Thoracic aorta (tissue), 2 donors: ENCODE measurements at regions not wholly inside any gene's neighbourhood (a gene's known extent, or its start where the extent isn't known, plus 50 kb on each side); places are given as distances from the start of the nearest gene placed in this dataset.

Experiments
- ATAC-seq: fragments of 150-250 bp; one replicate; pipeline ENCODE4 v1.8.0; 2017; ENCODE audit warnings: low read depth; ENCODE audit not compliant: insufficient number of reproducible peaks, low FRiP score
- DNase-seq: peaks from one replicate; pipeline ENCODE4 v3.0.0-alpha.2; 2020; ENCODE audit warnings: low spot score
- H3K27ac ChIP-seq, 2 donors: fragments of 200-600 bp; sonication (generic); 1 replicate in 1 of 2; 2 replicates in 1 of 2; pipeline ENCODE4 v1.5.1; 2016; ENCODE audit warnings: mild to moderate bottlenecking in 2 of 2, moderate library complexity in 2 of 2
- H3K27me3 ChIP-seq: fragments of 200-600 bp; sonication (generic); replicated peaks from 2 replicates; pipeline ENCODE4 v1.6.0; 2016; ENCODE audit warnings: mild to moderate bottlenecking; ENCODE audit not compliant: insufficient read depth
- H3K36me3 ChIP-seq: fragments of 200-600 bp; sonication (generic); one replicate; pipeline ENCODE4 v1.5.1; 2016
- H3K4me1 ChIP-seq, 2 donors: fragments of 200-600 bp; sonication (generic); 1 replicate in 1 of 2; 2 replicates in 1 of 2; pipeline versions ENCODE4 v1.5.1 to v1.6.0; 2016; ENCODE audit warnings: low read depth in 2 of 2, mild to moderate bottlenecking in 1 of 2; ENCODE audit not compliant: control insufficient read depth in 1 of 2
- H3K4me3 ChIP-seq: fragments of 200-600 bp; sonication (generic); 2 replicates; pipeline ENCODE4 v1.5.1; 2016; ENCODE audit warnings: mild to moderate bottlenecking
- H3K9me3 ChIP-seq: fragments of 200-600 bp; sonication (generic); 2 replicates; pipeline ENCODE4 v1.5.1; 2016
- TF ChIP-seq, protein P1 (sequence below): fragments of 200-600 bp; sonication (generic); IDR thresholded peaks from one replicate; pipeline ENCODE4 v1.5.1; 2019; ENCODE audit warnings: antibody characterized with exemption

DNA sequence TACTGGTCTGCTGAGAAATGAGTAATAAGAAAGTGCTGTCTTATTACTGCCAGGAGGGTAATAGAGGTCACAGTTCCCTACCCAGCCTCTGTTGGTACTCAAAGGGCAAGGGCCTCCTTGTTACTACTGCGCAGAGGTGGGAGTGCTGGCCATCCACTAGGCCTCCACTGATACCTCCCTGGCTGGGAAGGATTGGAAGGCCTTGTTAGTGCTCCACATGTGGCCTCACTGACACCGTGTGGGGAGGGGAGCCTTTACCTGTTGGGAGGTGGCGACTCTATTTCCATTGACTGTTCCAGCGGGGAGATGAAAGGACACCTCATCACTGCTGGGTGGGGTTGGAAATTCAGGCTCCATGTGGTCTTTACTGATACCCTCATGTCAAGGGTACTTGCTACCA is 57.8 kb upstream of the USP24 start:
- no peak overlapping the region for H3K27ac ChIP-seq
- ATAC-seq (no peak), DNase-seq (no peak)
- H3K27me3 ChIP-seq, result no peaks in the 10 kb centered on the region
- peaks cover 7 to 26% of the 10 kb centered on the region in 2 donors for H3K4me1 ChIP-seq
- no peak overlapping the region for H3K4me3 ChIP-seq
- H3K9me3 ChIP-seq, result peaks cover 2% of the 10 kb centered on the region
- TF ChIP-seq, protein P1, sequence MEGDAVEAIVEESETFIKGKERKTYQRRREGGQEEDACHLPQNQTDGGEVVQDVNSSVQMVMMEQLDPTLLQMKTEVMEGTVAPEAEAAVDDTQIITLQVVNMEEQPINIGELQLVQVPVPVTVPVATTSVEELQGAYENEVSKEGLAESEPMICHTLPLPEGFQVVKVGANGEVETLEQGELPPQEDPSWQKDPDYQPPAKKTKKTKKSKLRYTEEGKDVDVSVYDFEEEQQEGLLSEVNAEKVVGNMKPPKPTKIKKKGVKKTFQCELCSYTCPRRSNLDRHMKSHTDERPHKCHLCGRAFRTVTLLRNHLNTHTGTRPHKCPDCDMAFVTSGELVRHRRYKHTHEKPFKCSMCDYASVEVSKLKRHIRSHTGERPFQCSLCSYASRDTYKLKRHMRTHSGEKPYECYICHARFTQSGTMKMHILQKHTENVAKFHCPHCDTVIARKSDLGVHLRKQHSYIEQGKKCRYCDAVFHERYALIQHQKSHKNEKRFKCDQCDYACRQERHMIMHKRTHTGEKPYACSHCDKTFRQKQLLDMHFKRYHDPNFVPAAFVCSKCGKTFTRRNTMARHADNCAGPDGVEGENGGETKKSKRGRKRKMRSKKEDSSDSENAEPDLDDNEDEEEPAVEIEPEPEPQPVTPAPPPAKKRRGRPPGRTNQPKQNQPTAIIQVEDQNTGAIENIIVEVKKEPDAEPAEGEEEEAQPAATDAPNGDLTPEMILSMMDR, result no peak
- H3K36me3 ChIP-seq, result no peaks in the 10 kb centered on the region
